HG02763 (cell line): ENCODE measurements at regions not wholly inside any gene's neighbourhood (a gene's known extent, or its start where the extent isn't known, plus 50 kb on each side); places are given as distances from the start of the nearest gene placed in this dataset.
A peak's percentile ranks its signal among the peaks of the same experiment; 100 is the strongest.
"Not testable (repeated sequence)": the region's sequence is repeated elsewhere in the genome, so short reads cannot be mapped to it uniquely, and the experiment has no call there.

Source experiments
- ATAC-seq: cut with Tn5 transposase; IDR thresholded peaks from one replicate; pipeline ENCODE4 v1.9.1; 2021; ENCODE audit warnings: mild to moderate bottlenecking, moderate library complexity; ENCODE audit not compliant: unreplicated experiment

DNA sequence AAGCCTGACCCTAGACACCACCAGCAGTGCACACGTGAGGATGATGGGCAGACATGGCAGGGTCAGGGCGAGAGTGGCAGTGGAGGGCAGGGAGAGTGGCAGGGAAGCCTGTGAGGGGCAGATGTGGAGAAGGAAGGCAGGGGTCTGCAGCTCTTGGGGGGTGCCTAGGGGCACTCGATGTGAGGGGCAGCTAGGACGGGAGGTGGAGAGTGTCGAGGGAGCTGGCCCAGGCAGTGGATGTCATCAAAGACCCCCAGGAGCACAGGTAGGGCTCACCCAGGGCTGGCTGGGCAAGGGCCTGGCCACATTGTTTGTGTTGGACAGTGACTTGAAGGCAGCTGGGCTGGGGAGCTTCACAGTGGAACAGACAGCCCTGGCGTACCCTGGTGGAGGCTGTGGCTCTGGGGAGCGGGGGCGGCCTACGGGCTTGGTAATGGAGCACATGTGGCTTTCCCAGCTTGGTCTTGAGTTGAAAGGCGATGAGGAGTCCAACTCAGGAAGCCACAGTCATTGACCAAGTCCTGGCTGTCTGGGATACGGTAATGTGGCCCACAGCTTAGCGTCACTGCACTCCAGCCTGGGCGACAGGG, 87.1 kb downstream of the RTP5 start:
- no peak for ATAC-seq

DNA sequence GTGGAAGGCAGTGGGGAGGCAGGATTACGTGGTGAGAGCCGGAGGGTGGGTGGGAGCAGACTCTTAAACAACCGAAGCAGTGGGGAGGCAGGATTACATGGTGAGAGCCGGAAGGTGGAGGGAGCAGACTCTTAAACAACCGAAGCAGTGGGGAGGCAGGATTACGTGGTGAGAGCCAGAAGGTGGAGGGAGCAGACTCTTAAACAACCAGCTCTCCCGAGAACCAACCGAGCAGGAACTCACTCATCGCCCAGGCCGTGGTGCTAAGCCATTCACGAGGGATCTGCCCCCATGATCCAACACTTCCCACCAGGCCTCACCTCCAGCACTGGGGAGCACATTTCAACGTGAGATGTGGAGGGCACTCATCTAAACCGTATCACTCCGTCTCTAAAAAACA, 87.7 kb downstream of the RTP5 start:
- ATAC-seq = no peak

DNA sequence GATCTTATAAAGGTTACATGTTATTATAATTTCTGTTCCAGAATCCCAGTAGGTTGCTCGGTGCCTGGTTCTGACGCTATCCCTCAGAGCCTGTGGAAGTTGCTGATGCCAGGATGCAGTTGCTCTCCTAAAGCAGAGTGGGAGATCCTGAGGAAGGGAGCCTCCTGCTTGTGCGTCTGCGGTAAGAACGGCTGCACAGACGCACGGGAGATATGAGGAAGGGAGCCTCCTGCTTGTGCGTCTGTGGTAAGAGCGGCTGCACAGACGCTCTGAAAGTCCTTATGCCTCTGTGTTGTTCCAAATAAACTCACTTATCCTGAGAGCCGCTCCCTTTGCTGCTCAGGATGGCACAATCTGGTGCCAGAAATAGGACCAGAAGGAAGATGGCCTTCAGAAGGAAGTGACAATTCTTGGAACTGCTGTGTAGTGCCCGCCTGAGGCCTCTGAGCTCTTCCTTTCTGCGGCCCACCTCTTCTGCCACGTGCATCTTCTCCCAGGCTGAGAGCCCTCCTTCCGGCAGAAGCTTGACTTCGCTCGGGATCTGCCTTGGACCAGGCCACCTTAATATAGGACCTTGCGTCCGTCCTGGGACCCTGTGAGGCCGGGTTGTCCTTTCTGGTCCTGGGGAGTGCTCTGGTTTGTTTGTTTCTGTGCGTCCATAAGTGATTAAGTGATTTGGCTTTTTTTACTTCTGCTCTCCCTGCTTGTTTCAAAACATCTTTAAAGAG, 89.5 kb downstream of the RTP5 start:
- no peak for ATAC-seq

DNA sequence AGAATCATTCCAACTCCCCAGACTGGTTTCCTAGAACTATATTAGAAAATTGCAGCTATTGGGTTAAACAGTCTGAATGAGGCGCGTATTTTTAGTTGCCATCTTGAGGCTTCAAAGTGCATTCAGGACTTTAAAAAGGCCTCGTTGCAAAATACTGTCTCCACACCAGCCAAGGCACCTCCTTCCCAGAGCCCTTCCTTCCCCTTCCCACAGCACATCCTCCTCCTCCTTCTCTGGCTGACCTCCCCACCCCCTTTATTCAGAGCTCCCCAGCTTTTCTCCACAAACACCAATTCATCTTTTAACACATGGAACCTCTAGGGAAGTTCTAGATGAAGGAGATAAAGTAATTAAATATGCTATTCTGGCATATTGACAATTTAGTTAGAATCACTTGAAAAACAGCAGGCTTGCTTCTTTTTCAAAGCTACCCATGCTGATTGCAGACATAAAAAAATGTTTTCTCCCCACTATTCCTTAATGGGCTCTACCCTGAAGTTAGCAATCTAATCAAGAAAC, 90.3 kb downstream of the RTP5 start:
- ATAC-seq = no peak

DNA sequence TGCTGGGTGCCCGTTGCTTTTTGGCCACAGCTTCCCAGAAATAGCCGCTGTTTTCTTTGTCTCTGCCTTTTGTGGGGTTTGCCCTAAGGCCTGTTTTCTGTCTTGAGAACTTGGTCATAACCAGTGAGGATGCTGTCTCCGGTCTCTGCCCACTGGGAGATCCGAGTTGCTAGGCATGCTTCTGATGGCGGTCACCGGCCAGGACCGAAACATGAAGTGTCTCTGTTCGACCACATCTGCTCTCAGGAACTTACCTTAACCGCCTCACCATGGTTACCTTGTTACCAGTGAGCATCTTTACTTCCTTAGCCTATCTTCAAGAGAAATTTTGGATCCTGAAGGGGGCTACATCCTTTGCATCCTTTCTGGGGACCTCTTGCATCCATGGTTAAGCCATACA, 91.9 kb downstream of the RTP5 start:
- ATAC-seq = no peak

DNA sequence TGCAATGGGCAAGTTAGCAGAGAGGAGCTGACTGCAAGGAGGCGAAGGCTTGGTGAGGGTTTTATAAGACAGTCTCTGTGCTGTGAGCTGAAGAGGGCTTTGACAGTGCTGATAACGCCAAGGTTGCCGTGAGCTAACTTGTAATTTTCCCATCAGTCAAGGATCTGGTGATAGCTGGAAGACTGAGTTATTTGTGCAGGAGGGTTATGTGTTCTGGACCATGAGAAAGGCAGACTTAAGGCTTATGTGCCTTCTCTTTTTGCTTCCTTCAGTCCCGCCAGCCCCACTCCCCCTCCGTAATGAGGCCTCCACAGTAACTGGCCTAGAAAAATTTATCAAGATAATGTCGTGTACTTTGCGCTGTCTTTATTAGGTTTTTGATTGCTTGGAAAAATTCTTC, 94.6 kb downstream of the RTP5 start:
- no peak for ATAC-seq

DNA sequence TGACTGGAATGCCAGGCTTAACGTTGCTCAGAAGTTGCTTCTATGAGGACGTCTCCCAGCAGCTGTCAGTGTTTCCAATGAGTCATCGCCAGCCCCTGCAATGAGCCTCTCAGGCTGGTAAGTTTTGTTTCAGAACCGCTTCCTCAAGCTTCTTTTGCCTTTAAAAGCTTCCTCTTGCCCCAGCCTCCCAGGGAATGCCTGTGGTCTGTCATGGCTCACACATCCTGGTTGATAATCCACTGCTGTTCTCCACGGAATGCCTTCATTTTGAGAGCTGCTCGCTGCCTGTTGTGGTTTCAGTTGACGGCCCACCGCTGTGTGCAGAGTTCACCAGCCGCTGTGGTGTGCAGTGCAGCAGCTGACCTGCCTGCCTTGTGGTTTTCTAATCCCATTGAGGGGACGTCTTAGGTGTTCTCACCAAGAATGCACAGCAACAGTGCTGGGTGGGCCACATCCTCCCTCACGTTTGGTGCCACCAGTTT, 96.4 kb downstream of the RTP5 start:
- ATAC-seq = peak; percentile 70

DNA sequence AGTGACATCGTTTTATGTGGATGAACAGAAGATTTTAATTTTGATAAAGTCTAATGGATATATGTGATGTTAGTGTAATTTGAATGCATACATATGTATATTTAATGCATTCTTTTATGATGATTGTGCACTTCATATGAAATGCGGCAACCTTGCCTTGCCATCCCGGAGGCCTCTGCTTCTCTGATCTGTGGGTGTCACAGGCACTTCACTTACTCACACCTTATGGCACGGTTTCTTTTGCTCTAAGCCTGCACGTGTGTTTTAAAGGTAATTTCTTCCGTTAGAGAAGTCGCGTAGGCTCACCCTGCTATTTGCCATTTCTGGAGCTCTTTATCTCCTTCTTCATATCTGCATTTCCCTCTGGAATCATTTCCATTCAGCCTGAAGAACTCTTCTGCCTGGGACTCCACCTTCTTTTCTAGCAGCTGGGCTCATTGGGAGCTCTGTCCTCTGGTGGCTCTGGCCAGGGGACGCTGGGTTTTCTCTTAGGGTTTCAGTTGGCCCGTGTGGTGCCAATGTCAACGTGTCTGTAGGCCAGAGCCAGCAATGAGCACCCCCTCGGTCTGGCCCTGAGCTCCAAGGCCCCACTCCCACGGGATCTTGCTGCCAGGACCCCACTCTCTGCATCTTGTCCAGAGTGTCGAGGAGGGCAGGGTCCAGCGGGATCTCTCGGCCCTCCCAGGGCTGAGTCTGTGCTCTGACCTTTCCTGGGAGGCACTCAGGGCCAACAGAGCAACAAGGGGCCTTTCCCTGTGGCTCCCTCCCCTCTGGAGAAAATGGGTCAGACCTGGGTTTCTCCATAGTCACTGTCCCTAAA, 97.3 kb downstream of the RTP5 start:
- no peak for ATAC-seq

DNA sequence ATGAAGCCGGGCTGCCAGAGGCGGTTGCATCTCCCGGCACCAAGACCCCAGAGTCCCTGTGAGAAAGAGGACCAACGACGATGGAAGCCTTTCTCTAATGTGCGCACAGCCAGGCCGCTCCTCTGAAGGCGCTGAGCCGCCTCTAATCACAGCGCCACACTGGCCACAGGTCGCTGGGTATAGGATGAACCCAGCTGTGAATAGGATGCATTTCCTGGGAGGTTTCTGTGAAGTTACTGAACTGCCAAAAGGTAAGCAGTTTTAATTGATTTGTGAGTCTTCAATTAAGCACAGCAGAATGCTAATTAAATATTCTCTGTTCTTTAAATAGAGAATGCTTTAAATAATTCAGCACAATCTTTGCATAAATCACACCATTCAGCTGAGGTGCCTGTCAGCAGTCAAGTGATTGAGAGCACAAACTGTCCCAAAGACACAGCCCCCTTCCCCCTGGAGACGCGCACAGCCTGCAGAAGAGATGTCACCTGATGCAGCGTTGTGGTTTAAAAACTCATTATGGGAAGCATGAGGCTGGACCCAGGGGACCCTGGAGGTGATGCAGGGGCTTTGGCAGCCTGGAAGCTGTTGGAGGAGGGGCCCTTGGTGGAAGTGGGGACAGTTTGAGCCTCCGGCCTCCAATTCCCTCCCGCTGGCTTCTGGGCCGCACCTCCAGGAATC, 98.1 kb downstream of the RTP5 start:
- no peak for ATAC-seq

DNA sequence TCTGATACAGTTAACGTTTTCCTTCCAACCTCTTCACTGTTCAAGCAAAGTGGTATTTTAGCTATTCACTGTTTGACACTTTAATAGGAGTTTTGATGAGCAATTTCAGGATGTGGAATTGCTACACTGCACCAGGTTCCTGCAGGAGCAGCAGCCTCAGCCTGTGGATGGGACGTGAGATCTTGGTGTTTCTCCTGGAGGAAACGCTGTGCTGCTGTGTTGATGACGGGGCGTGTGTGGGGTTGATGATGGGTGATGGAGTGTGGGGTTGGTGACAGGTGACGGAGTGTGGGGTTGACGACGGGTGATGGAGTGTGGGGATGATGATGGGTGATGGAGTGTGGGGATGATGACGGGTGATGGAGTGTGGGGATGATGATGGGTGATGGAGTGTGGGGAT, 98.9 kb downstream of the RTP5 start:
- ATAC-seq = no peak

DNA sequence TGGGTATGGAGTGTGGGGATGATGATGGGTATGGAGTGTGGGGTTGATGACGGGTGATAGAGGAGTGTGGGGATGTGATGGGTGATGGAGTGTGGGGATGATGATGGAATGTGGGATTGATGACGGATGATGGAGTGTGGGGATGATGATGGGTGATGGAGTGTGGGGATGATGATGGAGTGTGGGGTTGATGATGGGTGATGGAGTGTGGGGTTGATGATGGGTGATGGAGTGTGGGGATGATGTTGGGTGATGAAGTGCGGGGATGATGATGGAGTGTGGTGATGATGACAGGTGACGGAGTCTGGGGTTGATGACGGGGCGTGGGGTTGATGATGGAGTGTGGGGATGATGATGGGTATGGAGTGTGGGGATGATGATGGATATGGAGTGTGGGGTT, 99.7 kb downstream of the RTP5 start:
- not testable (repeated sequence) for ATAC-seq

DNA sequence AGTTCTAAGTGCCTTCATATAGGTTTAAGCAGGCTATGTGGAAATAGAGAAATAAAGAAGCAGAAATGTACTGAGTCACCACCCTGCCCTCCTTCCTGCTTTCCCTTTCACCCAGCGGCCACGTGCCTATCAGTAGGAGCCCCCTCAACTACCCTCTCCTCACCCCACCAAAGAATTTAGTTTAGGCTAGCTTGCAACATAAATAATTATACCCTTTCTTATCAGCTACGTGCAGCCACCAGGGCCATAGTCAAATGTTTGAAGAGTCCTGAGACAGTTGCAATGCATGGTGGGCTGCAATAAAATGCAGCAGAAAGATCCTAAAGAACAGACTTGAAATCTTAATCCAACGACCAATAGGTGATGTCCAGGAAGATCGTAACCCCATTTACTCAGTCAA, 101.2 kb downstream of the RTP5 start:
- no peak for ATAC-seq

DNA sequence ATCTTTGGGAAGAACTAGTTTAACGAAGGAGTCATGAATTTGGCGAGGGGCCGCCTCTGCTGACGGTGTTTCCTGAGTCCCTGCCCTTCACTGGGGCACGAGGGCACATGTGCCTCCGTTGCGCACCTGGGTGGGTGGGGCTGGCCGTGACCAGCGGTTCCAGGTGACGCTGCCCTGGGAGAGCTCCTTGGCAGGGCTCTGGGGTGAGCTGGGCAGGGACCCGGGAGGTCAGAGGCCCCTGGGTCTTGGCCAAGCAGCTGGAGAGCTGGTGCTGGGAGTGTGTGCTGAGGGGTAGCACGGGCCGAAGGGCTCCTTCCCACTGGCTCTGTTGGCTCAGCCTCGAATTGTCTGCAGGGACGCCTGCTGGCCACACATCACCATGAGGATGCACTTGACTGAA, 104.6 kb downstream of the RTP5 start:
- ATAC-seq = no peak

DNA sequence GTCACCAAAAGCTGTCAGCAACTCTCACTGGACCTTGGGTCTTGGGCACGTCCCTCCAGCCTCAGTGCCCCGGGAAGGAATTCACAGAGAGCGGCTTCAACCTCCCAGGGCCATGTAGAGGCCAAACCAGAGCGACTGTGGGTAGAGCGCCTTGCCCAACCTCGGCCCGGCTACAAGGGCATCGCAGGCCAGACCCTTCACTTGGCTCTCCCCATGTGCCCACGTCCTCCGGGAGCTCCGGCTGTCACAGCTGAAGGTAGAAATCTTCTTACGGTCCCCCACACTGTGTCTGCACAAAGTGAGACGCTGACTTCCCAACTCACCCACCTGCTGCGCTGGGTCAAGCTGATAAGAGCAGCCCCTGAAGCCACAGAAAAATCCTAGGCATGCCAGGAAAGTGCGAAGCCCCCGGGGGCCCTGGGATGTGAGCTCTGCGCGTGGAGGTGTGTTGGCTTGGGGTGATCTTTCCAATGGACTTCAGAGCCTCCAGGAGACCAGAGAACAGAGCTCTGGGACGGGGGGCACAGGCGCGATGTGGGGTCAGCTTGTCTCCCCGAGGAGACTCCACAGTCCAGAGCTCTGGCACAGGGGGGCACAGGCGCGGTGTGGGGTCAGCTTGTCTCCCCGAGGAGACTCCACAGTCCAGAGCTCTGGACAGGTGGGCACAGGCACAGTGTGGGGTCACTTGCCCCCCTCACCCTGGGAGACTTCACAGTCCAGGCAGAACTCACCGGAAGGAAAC, 105.5 kb downstream of the RTP5 start:
- no peak for ATAC-seq

DNA sequence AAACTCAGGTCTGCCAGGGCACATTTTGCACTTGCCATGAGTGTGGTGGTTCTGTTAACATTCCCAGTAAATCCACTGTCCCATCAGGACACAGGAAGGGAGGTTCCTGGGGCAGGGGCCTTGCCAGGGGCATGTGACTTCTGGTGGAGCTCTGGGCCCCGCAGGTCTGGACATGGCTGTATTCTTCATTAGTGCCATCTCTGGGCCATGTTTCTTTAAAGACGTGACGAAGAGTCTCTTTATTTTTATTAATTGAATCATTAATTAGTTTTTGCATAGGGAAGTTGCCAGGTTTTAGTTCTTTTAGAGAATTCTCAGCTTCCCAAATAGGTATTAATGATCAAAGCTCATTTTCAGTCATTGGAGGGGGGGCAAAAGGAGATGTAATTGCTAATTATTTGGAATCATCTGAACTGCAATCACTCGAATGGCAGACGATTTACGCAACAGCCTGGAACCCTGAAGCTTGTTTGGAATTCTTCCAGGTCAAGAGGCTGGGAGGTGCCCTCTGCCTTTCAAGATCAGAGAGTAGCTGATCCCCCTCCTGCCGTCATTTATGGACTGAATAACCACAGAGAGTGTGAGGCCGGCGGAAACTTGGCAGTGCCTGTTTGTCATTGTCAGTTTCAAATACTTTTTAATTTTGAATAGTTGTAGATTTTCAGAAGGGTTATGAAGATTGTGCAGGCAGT, 106.2 kb downstream of the RTP5 start:
- ATAC-seq = no peak

DNA sequence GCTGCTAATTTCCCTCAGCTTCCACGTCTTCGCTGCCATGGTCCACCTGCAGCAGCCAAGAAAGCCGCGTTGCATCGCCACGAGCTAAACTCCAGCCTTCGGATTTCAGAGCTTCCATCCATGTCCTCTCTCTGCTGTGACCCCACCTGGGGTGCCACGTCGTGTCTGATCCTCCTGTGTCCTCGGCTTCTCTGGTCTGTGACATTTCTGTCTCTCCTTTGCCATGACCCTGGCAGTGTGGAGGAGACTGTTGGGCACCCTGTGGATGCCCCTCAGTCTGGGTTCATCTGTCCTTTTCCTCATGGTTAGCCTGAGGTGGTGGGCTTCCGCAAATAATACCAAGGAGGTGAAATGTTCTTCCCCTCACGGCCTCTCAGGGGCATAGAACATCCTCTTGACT, 106.8 kb downstream of the RTP5 start:
- no peak for ATAC-seq

DNA sequence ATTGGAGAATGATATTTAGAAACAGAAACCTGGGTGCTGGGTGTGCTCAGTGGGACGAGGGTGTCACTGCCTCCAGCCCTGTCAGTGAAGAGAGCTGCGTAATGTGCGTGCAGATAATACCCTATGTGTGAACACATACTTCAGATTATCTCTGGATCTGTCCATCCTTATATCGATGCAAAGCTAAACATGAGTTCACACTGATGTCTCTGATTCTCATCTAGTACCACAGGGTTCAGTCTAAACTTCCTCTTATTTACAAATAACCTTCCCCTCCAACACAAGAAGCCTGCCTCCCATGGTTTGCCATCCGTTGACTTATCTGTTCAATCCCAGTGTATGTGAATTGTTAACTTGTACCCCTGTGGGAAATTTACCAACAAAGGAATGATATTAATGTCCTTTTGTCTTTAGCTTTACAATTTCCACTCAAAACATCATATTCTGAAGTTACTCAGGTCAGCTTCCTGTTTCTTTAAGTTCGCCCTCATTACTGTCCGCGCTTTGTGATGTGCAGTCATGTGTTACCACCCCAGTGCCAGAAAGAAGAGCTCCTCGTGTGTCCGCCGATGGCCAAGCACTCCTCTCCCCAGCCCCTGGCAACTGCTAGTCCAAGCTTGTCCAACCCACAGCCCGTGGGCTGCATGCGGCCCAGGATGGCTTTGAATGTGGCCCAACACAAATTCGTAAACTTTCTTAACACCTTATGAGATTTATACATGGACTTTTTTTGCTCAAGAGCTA, 108.2 kb downstream of the RTP5 start:
- no peak for ATAC-seq

DNA sequence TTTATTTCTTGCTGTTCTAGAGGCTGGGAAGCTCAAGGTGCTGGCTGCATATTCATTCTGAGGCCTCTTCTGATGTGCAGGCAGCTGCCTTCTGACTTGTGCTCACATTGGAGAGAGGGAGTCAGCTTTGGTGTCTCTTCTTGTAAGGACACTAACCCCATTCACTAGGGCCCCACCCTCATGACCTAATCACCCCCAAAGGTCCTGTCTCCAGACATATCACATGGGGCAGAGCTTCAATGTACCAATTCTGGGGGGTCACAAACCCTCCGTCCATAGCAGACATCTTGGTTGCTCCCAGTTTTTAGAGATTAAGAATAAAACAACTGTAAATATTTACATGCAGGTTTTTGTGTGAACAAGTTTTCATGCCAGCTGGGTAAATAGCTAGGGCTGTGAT, 109.1 kb downstream of the RTP5 start:
- no peak for ATAC-seq

DNA sequence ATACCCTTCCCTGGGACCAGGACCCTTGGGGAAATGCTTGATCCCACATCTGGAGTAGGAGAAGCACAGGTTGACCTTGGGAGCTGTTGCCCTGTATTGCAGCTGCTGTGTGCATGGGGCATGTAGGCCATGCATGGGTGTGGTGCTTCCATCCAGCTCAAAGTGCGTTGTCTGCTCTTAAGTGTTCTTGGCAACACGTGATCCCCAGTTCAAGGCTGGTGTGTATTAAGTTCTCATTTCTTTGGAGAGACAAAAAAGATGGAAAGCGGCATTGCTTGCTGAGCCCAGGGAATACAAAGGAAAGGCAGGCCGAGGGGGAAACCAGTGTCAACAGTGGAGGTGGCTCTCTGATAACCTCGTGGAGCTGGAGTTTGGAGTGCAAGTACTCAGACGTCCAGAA, 110.7 kb downstream of the RTP5 start:
- ATAC-seq = no peak
